Lower leg skin (tissue), 3 donors: ENCODE measurements at regions not wholly inside any gene's neighbourhood (a gene's known extent, or its start where the extent isn't known, plus 50 kb on each side); places are given as distances from the start of the nearest gene placed in this dataset.

Experiments
- POLR2A ChIP-seq, 2 donors: fragments of 450-650 bp; IDR thresholded peaks; one replicate each; pipeline ENCODE4 v1.6.1; 2016 to 2017; ENCODE audit warnings: antibody characterized with exemption in 2 of 2, mild to moderate bottlenecking in 1 of 2, moderate library complexity in 1 of 2
- TF ChIP-seq, protein P1 (sequence below), 3 donors: fragments of 450-650 bp; IDR thresholded peaks; one replicate each; pipeline ENCODE4 v1.5.1; 2016; ENCODE audit warnings: antibody characterized with exemption in 3 of 3, mild to moderate bottlenecking in 3 of 3, moderate library complexity in 2 of 3

- TF ChIP-seq, protein P1, sequence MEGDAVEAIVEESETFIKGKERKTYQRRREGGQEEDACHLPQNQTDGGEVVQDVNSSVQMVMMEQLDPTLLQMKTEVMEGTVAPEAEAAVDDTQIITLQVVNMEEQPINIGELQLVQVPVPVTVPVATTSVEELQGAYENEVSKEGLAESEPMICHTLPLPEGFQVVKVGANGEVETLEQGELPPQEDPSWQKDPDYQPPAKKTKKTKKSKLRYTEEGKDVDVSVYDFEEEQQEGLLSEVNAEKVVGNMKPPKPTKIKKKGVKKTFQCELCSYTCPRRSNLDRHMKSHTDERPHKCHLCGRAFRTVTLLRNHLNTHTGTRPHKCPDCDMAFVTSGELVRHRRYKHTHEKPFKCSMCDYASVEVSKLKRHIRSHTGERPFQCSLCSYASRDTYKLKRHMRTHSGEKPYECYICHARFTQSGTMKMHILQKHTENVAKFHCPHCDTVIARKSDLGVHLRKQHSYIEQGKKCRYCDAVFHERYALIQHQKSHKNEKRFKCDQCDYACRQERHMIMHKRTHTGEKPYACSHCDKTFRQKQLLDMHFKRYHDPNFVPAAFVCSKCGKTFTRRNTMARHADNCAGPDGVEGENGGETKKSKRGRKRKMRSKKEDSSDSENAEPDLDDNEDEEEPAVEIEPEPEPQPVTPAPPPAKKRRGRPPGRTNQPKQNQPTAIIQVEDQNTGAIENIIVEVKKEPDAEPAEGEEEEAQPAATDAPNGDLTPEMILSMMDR (IDR thresholded peaks at IDR 0.05), result no peak
- no peak for TF ChIP-seq POLR2A (IDR thresholded peaks at IDR 0.05)
These were observed 132.9 kb upstream of the SIX2 start for GRCh38 chr2:45141883-45142866.
